Activated T-cell treated with anti-CD3 and anti-CD28 coated beads for 1 hour (primary cell): ENCODE measurements at regions not wholly inside any gene's neighbourhood (a gene's known extent, or its start where the extent isn't known, plus 50 kb on each side); places are given as distances from the start of the nearest gene placed in this dataset.
"Not testable (repeated sequence)": the region's sequence is repeated elsewhere in the genome, so short reads cannot be mapped to it uniquely, and the experiment has no call there.

Experiments
- DNase-seq: peaks from one replicate; pipeline ENCODE4 v3.0.0-alpha.2; 2020; ENCODE audit warnings: low read depth

GRCh38 chr7:131726031-131726430 is 169.6 kb upstream of the PODXL start:
- no peak for DNase-seq

- DNase-seq: no peak
Observed at GRCh38 chr7:131724776-131725345, 168.4 kb upstream of the PODXL start.

GRCh38 chr7:131723926-131724325 is 167.5 kb upstream of the PODXL start:
- no peak for DNase-seq

- DNase-seq: no peak
Observed at GRCh38 chr7:131722371-131722770, 165.9 kb upstream of the PODXL start.

- no peak for DNase-seq
Observed at GRCh38 chr7:131721660-131722059, 165.2 kb upstream of the PODXL start.

GRCh38 chr7:131720703-131721102 is 164.3 kb upstream of the PODXL start:
- no peak for DNase-seq

GRCh38 chr7:131717181-131717580 is 160.8 kb upstream of the PODXL start:
- DNase-seq: no peak

- DNase-seq: no peak
Observed at GRCh38 chr7:131699323-131699722, 142.9 kb upstream of the PODXL start.

- peak; percentile 7 for DNase-seq
Observed at GRCh38 chr7:131692131-131692960, 135.9 kb upstream of the PODXL start.

GRCh38 chr7:131691454-131692130 is 135.2 kb upstream of the PODXL start:
- DNase-seq: no peak

- DNase-seq: no peak
Observed at GRCh38 chr7:131690441-131690840, 134.0 kb upstream of the PODXL start.

GRCh38 chr7:131689662-131690234 is 133.3 kb upstream of the PODXL start:
- no peak for DNase-seq

- peak; percentile 40 for DNase-seq
Observed at GRCh38 chr7:131688738-131689661, 132.6 kb upstream of the PODXL start.

GRCh38 chr7:131687296-131687695 is 130.9 kb upstream of the PODXL start:
- no peak for DNase-seq

- no peak for DNase-seq
Observed at GRCh38 chr7:131686833-131687232, 130.4 kb upstream of the PODXL start.

GRCh38 chr7:131683536-131684125 is 127.2 kb upstream of the PODXL start:
- no peak for DNase-seq

GRCh38 chr7:131681961-131682360 is 125.5 kb upstream of the PODXL start:
- no peak for DNase-seq

- DNase-seq: not testable (repeated sequence)
Observed at GRCh38 chr7:131679071-131679470, 122.6 kb upstream of the PODXL start.

- DNase-seq: not testable (repeated sequence)
Observed at GRCh38 chr7:131676850-131677249, 120.4 kb upstream of the PODXL start.

GRCh38 chr7:131674131-131674530 is 117.7 kb upstream of the PODXL start:
- DNase-seq: no peak

GRCh38 chr7:131673576-131673975 is 117.1 kb upstream of the PODXL start:
- no peak for DNase-seq
